Fibroblast of pulmonary artery (primary cell): ENCODE measurements at regions not wholly inside any gene's neighbourhood (a gene's known extent, or its start where the extent isn't known, plus 50 kb on each side); places are given as distances from the start of the nearest gene placed in this dataset.

Experiments
- DNase-seq: peaks from one replicate; pipeline ENCODE4 v3.0.0-alpha.2; 2010; ENCODE audit warnings: low read depth
- H3K4me3 ChIP-seq: replicated peaks from 2 replicates; pipeline ENCODE4 v1.5.1; 2011; ENCODE audit warnings: low read depth, mild to moderate bottlenecking, control low read depth, low read length, moderate library complexity
- TF ChIP-seq, protein P1 (sequence below): IDR thresholded peaks from 2 replicates; pipeline ENCODE4 v1.5.1; 2011; ENCODE audit warnings: mild to moderate bottlenecking, control low read depth, low read length, inconsistent platforms; ENCODE audit errors: missing control alignments

DNA sequence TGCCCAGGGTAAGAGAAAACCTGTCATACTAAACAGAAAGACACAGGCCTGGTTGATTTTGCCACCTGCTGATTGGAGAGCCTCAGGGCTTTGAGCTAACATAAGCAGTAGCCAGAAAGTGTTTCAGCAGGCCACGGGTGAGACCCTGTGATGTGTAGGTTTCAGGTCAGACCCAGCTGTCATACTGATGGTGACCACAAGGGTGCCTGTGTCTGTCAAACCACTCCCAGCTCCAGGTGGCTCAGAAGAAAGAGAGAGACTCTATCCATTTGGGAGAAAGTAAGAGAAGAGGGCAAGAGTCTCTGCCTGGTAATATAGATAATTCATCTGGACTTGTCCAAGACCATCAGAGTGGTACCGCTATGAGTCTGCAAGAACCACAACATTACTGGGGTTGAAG is 72.8 kb upstream of the NLRP2B start:
- TF ChIP-seq, protein P1, sequence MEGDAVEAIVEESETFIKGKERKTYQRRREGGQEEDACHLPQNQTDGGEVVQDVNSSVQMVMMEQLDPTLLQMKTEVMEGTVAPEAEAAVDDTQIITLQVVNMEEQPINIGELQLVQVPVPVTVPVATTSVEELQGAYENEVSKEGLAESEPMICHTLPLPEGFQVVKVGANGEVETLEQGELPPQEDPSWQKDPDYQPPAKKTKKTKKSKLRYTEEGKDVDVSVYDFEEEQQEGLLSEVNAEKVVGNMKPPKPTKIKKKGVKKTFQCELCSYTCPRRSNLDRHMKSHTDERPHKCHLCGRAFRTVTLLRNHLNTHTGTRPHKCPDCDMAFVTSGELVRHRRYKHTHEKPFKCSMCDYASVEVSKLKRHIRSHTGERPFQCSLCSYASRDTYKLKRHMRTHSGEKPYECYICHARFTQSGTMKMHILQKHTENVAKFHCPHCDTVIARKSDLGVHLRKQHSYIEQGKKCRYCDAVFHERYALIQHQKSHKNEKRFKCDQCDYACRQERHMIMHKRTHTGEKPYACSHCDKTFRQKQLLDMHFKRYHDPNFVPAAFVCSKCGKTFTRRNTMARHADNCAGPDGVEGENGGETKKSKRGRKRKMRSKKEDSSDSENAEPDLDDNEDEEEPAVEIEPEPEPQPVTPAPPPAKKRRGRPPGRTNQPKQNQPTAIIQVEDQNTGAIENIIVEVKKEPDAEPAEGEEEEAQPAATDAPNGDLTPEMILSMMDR, result no peak
- DNase-seq, result no peak
- no peak overlapping the region for H3K4me3 ChIP-seq

DNA sequence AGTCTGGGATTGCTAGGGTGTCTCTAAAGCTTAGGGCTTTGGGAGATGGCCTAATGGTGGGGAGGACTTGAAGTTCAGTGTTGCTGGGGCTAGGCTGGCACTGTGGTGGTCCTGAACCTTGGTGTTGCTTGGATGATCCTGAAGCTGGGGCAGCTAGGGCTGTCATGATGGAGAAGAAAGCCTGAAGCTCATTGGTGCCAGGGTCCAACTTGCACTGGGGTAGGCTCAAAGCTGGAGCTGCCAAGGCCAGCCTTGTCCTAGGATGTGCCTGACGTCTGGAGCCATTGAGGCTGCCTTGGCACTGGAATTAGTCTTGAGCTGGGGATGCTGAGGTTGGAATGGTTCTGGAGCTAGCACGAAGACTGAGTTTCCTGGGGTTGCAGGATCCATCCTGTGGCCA is 61.0 kb upstream of the NLRP2B start:
- H3K4me3 ChIP-seq, result no peak overlapping the region
- no peak for DNase-seq
- TF ChIP-seq, protein P1, result no peak

DNA sequence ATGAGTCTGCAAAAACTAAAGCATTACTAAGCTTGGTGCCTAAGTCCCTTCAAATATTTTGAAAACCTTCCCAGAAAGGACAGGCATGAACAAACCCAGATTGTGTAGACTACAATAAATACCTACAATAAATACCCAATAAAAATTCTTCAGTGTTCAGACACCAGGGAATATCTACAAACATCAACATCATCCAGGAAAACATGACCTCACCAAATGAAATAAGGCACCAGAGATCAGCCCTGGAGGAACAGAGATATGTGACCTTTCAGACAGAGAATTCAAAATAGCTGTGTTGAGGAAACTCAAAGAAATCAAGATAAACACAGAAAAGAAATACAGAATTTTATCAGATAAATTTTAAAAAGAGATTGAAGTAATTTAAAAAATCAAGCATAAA is 57.8 kb upstream of the NLRP2B start:
- TF ChIP-seq, protein P1, result no peak
- no peak for DNase-seq
- H3K4me3 ChIP-seq, result no peak overlapping the region
